Neural cell (in vitro differentiated cells): ENCODE measurements at regions not wholly inside any gene's neighbourhood (a gene's known extent, or its start where the extent isn't known, plus 50 kb on each side); places are given as distances from the start of the nearest gene placed in this dataset.

Source experiments
- H2AFZ ChIP-seq: fragments of 200-600, 300-800 bp; sonication (generic), shearing (Covaris generic); 2 replicates; pipeline ENCODE4 v1.6.0; 2014; ENCODE audit warnings: low read depth, mild to moderate bottlenecking, antibody characterized with exemption, low read length, moderate library complexity
- H3F3A ChIP-seq: fragments of 200-600 bp; shearing (Covaris generic); 2 replicates; pipeline ENCODE4 v1.6.1; 2016; ENCODE audit warnings: mild to moderate bottlenecking, moderate library complexity, mixed read lengths, antibody characterized with exemption, low read length; ENCODE audit not compliant: insufficient read depth, poor library complexity, severe bottlenecking
- H3K27ac ChIP-seq: fragments of 200-600, 300-800 bp; sonication (generic), shearing (Covaris generic); 2 replicates; pipeline ENCODE4 v1.5.1; 2014; ENCODE audit warnings: mild to moderate bottlenecking, low read length, moderate library complexity
- H3K27me3 ChIP-seq: fragments of 300-800, 200-600 bp; sonication (generic), shearing (Covaris generic); 2 replicates; pipeline ENCODE4 v1.6.0; 2014; ENCODE audit warnings: mild to moderate bottlenecking, low read depth, low read length, moderate library complexity; ENCODE audit not compliant: insufficient read depth
- H3K36me3 ChIP-seq: fragments of 300-800, 200-600 bp; sonication (generic), shearing (Covaris generic); 2 replicates; pipeline ENCODE4 v1.5.1; 2014; ENCODE audit warnings: mild to moderate bottlenecking, antibody characterized with exemption, low read length, moderate library complexity; ENCODE audit not compliant: insufficient read depth
- H3K4me2 ChIP-seq: fragments of 300-800, 200-600 bp; sonication (generic), shearing (Covaris generic); 2 replicates; pipeline ENCODE4 v1.6.0; 2014; ENCODE audit warnings: mild to moderate bottlenecking, low read length
- H3K4me3 ChIP-seq: fragments of 300-800, 200-600 bp; sonication (generic), shearing (Covaris generic); 2 replicates; pipeline ENCODE4 v1.5.1; 2014; ENCODE audit warnings: mild to moderate bottlenecking, low read length, moderate library complexity
- H3K79me2 ChIP-seq: fragments of 200-600 bp; shearing (Covaris generic); replicated peaks from 2 replicates; pipeline ENCODE4 v1.6.0; 2014; ENCODE audit warnings: mild to moderate bottlenecking, low read length, moderate library complexity; ENCODE audit not compliant: insufficient read depth
- H3K9ac ChIP-seq: fragments of 300-800, 200-600 bp; sonication (generic), shearing (Covaris generic); 2 replicates; pipeline ENCODE4 v1.6.1; 2016; ENCODE audit warnings: mild to moderate bottlenecking, low read length, mixed read lengths
- H3K9me2 ChIP-seq: fragments of 200-600 bp; shearing (Covaris generic); 2 replicates; pipeline ENCODE4 v1.6.1; 2016; ENCODE audit warnings: mild to moderate bottlenecking, low read length, mixed read lengths; ENCODE audit not compliant: insufficient read depth
- H3K9me3 ChIP-seq: fragments of 200-600, 300-800 bp; sonication (generic), shearing (Covaris generic); 2 replicates; pipeline ENCODE4 v1.6.1; 2016; ENCODE audit warnings: mild to moderate bottlenecking, mixed run types, low read length, moderate library complexity, mixed read lengths
- H4K20me1 ChIP-seq: fragments of 200-600 bp; shearing (Covaris generic); 2 replicates; pipeline ENCODE4 v1.6.1; 2016; ENCODE audit warnings: mild to moderate bottlenecking, mixed run types; ENCODE audit not compliant: insufficient read depth
- CTCF ChIP-seq: fragments of 450-650 bp; IDR thresholded peaks from 2 replicates; pipeline ENCODE4 v1.5.1; 2014; ENCODE audit warnings: antibody characterized with exemption, mild to moderate bottlenecking, moderate library complexity; ENCODE audit not compliant: poor library complexity, severe bottlenecking
- EP300 ChIP-seq: fragments of 450-650 bp; conservative IDR thresholded peaks from 2 replicates; pipeline ENCODE4 v1.6.1; 2014; ENCODE audit warnings: antibody characterized with exemption, mild to moderate bottlenecking, moderate library complexity; ENCODE audit not compliant: poor library complexity, severe bottlenecking
- EZH2 ChIP-seq: fragments of 200-600, 300-800 bp; shearing (Covaris generic), sonication (generic); IDR thresholded peaks from 2 replicates; pipeline ENCODE4 v1.6.1; 2014; ENCODE audit warnings: antibody characterized with exemption, low read length, borderline replicate concordance, mild to moderate bottlenecking; ENCODE audit not compliant: insufficient read depth, poor library complexity, severe bottlenecking
- MXI1 ChIP-seq: fragments of 450-650 bp; conservative IDR thresholded peaks from 2 replicates; pipeline ENCODE4 v1.6.1; 2014; ENCODE audit warnings: antibody characterized with exemption, mild to moderate bottlenecking; ENCODE audit not compliant: poor library complexity, severe bottlenecking
- POLR2AphosphoS5 ChIP-seq: IDR thresholded peaks from 2 replicates; pipeline ENCODE4 v1.6.1; 2012
- RAD21 ChIP-seq: fragments of 450-650 bp; conservative IDR thresholded peaks from 2 replicates; pipeline ENCODE4 v1.6.1; 2014; ENCODE audit warnings: antibody characterized with exemption, mild to moderate bottlenecking, moderate library complexity
- SMC3 ChIP-seq: fragments of 450-650 bp; conservative IDR thresholded peaks from 2 replicates; pipeline ENCODE4 v1.6.1; 2014; ENCODE audit warnings: antibody characterized with exemption, mild to moderate bottlenecking, moderate library complexity; ENCODE audit not compliant: poor library complexity
- TAF1 ChIP-seq: IDR thresholded peaks from 2 replicates; pipeline ENCODE4 v1.6.1; 2012; ENCODE audit warnings: low read depth
- TF ChIP-seq, protein P1 (sequence below): IDR thresholded peaks from 2 replicates; pipeline ENCODE4 v1.6.1; 2012; ENCODE audit warnings: borderline replicate concordance

DNA sequence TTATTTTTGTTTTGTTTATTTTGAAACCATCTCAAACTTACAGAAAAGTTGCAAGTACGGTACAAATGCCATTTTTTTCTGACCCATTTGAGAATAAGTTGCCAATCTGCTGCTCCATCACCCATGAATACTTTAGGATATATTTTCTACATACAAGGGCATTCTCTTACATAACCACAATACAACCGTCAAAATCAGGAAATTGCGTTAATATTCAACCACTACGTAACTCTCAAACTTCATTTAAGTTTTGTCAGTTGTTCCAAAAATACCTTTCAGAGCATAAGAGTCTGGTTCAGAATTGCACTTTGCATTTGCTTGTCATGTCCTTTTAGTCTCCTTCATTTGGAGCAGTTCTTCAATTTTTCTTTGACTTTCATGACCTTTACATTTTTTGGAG lies 194.3 kb upstream of the BDNF start:
- H4K20me1 ChIP-seq = no peaks in the 10 kb centered on the region
- H3K27me3 ChIP-seq = peaks cover 6% of the 10 kb centered on the region
- no peaks in the 10 kb centered on the region for H3K79me2 ChIP-seq
- no peaks in the 10 kb centered on the region for H3F3A ChIP-seq
- H3K27ac ChIP-seq = no peak overlapping the region
- no peak overlapping the region for H2AFZ ChIP-seq
- H3K9me2 ChIP-seq = no peaks in the 10 kb centered on the region
- H3K36me3 ChIP-seq = no peaks in the 10 kb centered on the region
- no peak overlapping the region for H3K9ac ChIP-seq
- H3K4me3 ChIP-seq = no peak overlapping the region
- TF ChIP-seq EZH2 = no peak
- TF ChIP-seq POLR2AphosphoS5 = no peak
- TF ChIP-seq, protein P1, sequence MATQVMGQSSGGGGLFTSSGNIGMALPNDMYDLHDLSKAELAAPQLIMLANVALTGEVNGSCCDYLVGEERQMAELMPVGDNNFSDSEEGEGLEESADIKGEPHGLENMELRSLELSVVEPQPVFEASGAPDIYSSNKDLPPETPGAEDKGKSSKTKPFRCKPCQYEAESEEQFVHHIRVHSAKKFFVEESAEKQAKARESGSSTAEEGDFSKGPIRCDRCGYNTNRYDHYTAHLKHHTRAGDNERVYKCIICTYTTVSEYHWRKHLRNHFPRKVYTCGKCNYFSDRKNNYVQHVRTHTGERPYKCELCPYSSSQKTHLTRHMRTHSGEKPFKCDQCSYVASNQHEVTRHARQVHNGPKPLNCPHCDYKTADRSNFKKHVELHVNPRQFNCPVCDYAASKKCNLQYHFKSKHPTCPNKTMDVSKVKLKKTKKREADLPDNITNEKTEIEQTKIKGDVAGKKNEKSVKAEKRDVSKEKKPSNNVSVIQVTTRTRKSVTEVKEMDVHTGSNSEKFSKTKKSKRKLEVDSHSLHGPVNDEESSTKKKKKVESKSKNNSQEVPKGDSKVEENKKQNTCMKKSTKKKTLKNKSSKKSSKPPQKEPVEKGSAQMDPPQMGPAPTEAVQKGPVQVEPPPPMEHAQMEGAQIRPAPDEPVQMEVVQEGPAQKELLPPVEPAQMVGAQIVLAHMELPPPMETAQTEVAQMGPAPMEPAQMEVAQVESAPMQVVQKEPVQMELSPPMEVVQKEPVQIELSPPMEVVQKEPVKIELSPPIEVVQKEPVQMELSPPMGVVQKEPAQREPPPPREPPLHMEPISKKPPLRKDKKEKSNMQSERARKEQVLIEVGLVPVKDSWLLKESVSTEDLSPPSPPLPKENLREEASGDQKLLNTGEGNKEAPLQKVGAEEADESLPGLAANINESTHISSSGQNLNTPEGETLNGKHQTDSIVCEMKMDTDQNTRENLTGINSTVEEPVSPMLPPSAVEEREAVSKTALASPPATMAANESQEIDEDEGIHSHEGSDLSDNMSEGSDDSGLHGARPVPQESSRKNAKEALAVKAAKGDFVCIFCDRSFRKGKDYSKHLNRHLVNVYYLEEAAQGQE = no peak
- TF ChIP-seq RAD21 = no peak
- no peak for TF ChIP-seq EP300
- no peak for TF ChIP-seq SMC3
- TF ChIP-seq MXI1 = no peak
- no peak for TF ChIP-seq CTCF
- no peak for TF ChIP-seq TAF1
- H3K4me2 ChIP-seq = no peak overlapping the region
- H3K9me3 ChIP-seq = no peaks in the 10 kb centered on the region

DNA sequence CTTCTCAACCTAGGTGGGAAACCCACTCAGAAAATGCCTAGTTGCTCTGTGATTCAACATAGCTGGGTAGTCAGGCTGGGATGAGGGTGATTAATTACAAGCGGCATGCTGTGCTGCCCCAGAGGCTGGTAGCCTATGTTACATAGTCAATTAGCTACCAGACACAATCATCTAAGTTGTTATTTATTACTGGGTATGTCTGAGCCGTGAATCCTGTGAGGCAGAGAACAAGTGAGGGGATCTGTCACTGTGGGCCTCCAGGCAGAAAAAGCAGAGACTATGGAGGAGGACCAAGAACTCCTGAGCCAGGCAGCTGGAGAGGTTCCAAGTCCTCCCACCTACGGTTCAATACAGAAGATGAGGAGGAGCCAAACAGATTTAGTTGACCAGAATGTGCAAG lies 186.6 kb upstream of the BDNF start:
- H3K9ac ChIP-seq = no peak overlapping the region
- H3K79me2 ChIP-seq = no peaks in the 10 kb centered on the region
- TF ChIP-seq EP300 = no peak
- no peak for TF ChIP-seq SMC3
- TF ChIP-seq TAF1 = no peak
- no peak for TF ChIP-seq CTCF
- TF ChIP-seq, protein P1 = no peak
- no peak for TF ChIP-seq MXI1
- TF ChIP-seq EZH2 = no peak
- no peak for TF ChIP-seq RAD21
- no peak for TF ChIP-seq POLR2AphosphoS5
- H3K4me3 ChIP-seq = no peak overlapping the region
- no peaks in the 10 kb centered on the region for H3K36me3 ChIP-seq
- H3F3A ChIP-seq = no peaks in the 10 kb centered on the region
- no peaks in the 10 kb centered on the region for H3K27me3 ChIP-seq
- no peaks in the 10 kb centered on the region for H3K9me2 ChIP-seq
- no peaks in the 10 kb centered on the region for H4K20me1 ChIP-seq
- no peak overlapping the region for H2AFZ ChIP-seq
- H3K9me3 ChIP-seq = no peaks in the 10 kb centered on the region
- H3K27ac ChIP-seq = no peak overlapping the region
- H3K4me2 ChIP-seq = no peak overlapping the region
